Esophagus muscularis mucosa (tissue), 3 donors: ENCODE measurements at regions not wholly inside any gene's neighbourhood (a gene's known extent, or its start where the extent isn't known, plus 50 kb on each side); places are given as distances from the start of the nearest gene placed in this dataset.

Experiments used
- CTCF ChIP-seq, 3 experiments: fragments of 200-600 bp in 2 of 3; fragments of 450-650 bp in 1 of 3; sonication (generic) in 2 of 3; IDR thresholded peaks; one replicate each; pipeline ENCODE4 v1.5.1; 2017 to 2019; ENCODE audit warnings: antibody characterized with exemption in 3 of 3, mild to moderate bottlenecking in 2 of 3, moderate library complexity in 1 of 3
- POLR2A ChIP-seq: fragments of 450-650 bp; IDR thresholded peaks from one replicate; pipeline ENCODE4 v1.6.1; 2017; ENCODE audit warnings: antibody characterized with exemption, moderate library complexity, mild to moderate bottlenecking, low read depth

GRCh38 chr4:161189286-161190134, 974.3 kb downstream of the FSTL5 start:
- TF ChIP-seq CTCF (IDR thresholded peaks at IDR 0.05): no peak
- no peak for TF ChIP-seq POLR2A
